Cardiac septum (tissue), 1 donor: ENCODE measurements at regions not wholly inside any gene's neighbourhood (a gene's known extent, or its start where the extent isn't known, plus 50 kb on each side); places are given as distances from the start of the nearest gene placed in this dataset.

ENCODE experiments used
- DNase-seq: peaks from one replicate; pipeline ENCODE4 v3.0.0-alpha.2; 2020; ENCODE audit warnings: low spot score
- intact Hi-C: fragments of 100-400 bp; cut with DNase I; formaldehyde crosslinking; loops from one replicate; pipeline ENCODE4 v1.14.0; 2022
- donor health status: DM: no; HTN: no; CAD: no.

GRCh38 chr4:151948351-151949016 is 187.7 kb upstream of the GATB start:
- intact Hi-C loops = no loop called here
- DNase-seq = no peak

- intact Hi-C loops = no loop called here
- DNase-seq = no peak
Observed at GRCh38 chr4:151946718-151947117, 185.9 kb upstream of the GATB start.

- no peak for DNase-seq
- intact Hi-C loops = no loop called here
Observed at GRCh38 chr4:151942971-151943370, 182.2 kb upstream of the GATB start.

DNA sequence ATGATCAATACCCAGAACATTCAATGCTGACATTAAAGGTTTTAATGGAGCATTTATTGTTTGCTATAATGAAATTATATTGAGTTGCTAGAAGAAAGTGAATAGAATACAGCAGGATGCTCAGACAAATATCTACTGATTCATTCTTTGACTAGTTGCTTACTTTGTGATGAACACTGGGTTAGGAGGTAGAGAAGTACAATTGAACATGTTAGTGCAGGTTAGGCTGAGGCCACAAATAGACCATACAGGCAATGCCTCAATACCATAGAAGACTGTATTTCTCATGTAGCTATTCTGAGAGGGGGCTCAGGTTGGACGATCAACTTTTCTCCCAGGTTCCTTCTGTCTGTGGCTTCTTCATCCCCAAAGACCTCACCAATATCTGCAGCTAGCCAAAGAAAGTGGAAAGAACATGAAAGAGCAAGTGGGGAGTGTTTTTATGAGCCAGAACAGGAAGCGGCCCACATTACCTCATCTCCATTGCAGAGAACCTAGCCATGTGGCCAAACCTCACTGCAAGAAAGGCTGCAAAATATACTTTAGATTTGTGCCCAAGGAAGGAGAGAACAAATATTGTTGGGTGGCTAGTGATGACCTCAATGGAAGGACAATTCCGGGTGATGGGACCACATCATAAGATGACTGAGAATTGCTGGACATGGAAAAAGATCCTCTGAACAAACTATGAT is 180.3 kb upstream of the GATB start:
- intact Hi-C loops = no loop called here
- no peak for DNase-seq

- DNase-seq = no peak
- intact Hi-C loops = no loop called here
Observed at GRCh38 chr4:151940291-151940690, 179.5 kb upstream of the GATB start.

DNA sequence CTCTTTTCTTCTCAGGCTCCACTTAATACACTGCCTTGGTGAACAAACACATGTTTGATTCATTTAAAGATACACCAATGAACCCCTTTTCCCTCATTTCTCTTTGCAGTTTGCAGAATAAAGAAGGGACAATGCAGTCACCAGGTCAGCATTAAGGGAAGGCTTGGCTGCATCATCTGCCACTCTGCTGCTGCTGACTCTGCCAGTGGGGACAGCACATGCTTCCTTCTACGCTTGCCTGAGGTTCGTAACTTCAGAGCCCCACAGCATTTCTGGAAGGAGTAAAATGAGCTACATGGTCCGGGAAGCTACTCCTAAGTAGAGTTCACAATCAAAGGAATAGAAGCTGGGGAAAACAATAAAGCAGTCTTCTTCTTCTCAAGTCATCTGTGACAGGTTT is 178.9 kb upstream of the GATB start:
- DNase-seq = no peak
- intact Hi-C loops = no loop called here

DNA sequence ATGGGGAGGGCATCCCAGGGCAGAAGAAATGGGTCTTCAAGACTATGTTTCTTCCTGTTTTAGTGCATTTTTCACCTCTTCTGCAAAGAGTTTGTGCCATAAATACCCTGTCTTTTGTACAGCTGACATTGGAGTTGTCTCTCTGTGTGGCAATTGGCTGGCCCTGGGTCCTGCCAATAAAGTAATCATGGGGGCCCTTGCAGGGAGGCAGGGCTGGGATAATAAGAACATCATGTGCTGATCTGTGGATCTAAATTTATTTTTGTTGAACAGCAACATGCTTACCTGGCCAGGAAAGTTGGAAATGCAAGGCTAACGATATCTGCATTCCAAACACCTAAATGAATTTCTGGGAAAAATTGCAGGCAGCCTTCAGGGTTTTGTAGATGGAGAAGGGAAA is 174.6 kb upstream of the GATB start:
- no peak for DNase-seq
- intact Hi-C loops = no loop called here

GRCh38 chr4:151934766-151935165 is 174.0 kb upstream of the GATB start:
- no peak for DNase-seq
- intact Hi-C loops = no loop called here

DNA sequence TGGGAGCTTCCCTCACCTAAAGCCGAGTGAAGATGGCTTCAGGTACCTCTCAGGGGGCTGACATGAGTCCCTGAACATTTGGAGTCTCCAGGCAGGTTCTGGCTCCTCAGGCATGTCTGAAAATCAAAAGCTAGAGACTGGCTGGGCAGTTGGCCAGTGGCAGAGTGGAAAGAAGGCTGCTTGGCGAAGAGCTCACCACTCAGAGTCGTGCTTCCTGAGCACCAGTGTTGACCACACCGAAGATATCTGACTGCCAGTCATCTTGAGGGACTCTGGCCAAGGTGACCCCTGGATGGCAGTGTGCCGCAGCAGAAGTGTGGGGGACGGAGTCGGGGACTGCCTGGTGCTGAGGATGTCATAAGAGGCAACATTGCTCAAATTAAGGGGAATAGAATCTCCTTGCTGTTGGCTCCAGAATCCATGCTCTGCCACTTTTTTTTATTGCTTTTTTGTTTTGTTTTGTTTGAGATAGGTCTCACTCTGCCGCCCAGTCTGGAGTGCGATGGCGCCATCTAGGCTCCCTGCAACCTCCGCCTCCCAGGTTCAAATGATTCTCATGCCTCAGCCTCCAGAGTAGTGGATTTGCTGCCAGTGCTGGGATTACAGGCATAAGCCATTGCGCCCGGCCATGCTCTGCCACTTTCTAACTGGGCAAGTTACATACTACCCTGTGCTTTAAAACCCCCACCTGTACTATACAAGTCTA is 172.5 kb upstream of the GATB start:
- intact Hi-C loops = no loop called here
- no peak for DNase-seq

GRCh38 chr4:151931563-151931962 is 170.8 kb upstream of the GATB start:
- DNase-seq = no peak
- intact Hi-C loops = no loop called here

- no peak for DNase-seq
- intact Hi-C loops = no loop called here
Observed at GRCh38 chr4:151930372-151930771, 169.6 kb upstream of the GATB start.

GRCh38 chr4:151928112-151928511 is 167.3 kb upstream of the GATB start:
- no peak for DNase-seq
- intact Hi-C loops = no loop called here

GRCh38 chr4:151922811-151923210 is 162.0 kb upstream of the GATB start:
- no peak for DNase-seq
- intact Hi-C loops = no loop called here

- intact Hi-C loops = no loop called here
- DNase-seq = no peak
Observed at GRCh38 chr4:151922306-151922705, 161.5 kb upstream of the GATB start.

DNA sequence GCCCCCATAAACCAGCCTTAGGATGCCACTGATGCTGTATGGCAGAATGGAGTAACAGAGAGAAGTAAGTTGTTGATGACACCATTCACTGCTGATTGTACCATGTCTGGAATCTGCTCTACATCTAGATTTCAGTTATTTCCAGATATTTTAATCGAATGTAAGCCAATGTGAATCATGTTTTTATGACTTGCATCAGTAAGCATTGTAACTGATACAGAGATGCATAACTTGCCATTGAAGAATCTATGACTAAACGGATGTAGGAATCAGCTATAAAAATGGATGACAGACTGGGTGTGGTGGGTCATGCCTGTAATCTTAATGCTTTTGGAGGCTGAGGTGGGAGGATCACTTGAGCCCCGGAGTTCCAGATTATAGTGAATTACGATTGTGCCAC is 161.0 kb upstream of the GATB start:
- intact Hi-C loops = no loop called here
- no peak for DNase-seq

DNA sequence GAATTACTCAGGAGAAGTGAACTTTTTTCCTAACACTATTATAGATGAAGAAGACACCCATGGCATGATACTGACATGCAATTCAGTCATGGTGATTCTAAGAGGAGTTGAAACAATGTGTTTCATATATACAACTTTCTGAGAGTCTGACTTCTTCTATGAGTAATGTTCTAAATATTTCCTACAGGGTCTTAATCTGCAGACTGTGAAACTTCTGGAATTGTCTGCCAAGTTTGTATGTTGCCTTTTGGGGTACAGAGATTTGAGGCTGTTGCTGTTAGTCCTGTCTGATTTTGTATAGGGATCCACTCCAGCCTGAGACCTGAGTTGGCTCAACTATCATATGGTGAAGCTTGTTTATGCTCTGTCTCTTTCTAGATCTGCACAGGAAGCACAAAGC is 160.6 kb upstream of the GATB start:
- intact Hi-C loops = no loop called here
- DNase-seq = no peak

DNA sequence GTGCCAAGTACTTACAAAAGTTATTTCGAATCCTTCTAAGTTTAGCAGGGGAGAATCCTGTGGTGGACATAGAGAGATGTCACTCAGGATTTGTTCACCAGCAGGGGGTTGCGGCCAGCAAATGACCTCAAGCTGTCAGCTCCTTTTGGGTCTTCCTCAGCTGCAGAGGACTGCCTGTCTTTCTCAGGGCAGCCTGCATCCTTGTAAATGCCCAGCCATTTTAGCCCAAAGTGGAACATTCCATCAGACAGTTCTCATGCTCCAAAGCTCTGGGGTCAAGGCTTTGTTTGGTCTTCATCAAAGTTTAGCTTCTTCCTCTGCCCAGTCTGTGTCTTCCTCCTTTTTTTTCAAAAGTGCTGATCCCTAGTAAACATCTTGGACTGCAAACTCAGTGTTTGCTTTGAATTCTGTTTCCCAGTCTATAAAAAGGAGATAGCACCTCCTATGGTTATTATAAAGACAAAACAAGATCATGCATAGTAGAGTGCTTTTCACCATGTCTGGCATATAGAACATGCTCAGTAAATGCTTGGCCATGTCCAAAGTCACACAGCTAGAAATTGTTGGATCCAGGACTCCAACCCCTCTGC is 156.4 kb upstream of the GATB start:
- intact Hi-C loops = no loop called here
- DNase-seq = no peak

DNA sequence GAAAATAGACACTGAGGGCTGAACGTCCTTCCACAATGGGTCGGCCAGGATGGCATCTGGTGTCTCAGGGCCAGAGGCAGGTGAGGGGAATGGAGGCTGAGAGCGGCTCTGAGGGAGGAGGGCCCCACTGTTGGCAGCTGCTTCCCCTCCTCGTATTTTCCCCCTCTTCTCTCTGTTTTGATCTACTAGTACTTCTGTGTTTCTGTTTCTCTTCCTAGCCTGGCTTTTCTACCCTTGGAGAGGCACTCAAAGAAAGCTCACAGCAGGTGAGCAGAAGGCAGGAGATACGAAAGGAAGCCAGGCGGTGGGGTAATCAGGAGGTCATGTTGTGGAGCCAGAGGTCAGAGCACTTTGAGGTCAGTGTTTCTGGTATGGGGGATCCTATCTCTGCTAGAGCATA is 151.8 kb upstream of the GATB start:
- no peak for DNase-seq
- intact Hi-C loops = no loop called here

DNA sequence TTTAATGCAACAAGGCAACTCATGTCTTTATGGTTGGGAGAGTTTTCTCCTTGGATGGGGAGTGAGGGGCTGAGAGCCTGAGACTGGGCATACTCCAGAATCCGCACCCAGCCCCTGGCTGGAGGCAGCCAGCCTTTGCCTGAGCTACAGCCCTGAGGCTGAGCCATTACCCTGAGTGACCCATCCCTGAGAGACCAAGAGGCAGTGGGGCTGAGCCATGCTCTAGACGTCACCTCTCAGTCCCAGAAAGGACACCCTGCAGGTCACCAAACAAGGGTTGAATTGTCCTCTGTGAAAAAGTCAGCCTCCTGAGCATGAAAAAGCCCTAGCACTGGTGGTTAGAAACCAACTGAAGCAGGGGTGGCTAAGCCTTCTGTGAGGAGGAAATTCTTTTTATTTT is 151.2 kb upstream of the GATB start:
- intact Hi-C loops = no loop called here
- DNase-seq = no peak

DNA sequence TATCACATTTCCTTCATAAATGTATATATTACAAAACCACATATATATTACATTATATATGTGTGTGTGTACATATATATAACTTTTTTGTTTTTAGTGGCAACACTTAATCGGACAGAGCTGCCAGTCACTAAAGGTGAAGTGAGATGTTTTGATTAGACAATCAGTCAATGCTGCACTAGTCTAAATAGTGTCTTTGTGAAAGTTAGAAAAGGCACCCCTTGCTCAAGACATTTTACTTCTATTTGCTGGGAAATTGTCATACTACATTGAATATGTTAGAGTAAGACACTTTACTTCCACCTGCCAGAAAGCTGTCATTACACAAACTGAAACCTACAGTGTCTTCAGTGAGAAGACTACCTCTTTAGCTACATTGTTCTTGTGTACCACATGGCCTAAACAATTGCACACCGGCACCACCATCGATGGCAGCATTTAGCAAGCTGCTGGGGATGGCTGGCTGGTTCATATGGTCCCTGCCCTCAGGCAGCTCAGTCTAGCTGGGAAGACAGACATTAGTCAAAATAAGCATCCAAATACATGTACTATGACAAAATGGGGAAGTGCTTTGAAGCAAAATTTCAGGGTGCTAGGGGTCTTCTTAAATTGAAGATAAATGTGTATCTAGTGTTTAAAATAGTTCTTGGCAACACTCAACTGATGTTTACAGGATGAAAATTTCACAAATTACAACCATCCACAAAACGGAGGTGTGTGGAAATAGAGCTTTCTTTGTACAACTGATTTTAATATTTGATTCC is 148.1 kb upstream of the GATB start:
- intact Hi-C loops = no loop called here
- DNase-seq = no peak
